ENCODE measurements at regions not wholly inside any gene's neighbourhood (a gene's known extent, or its start where the extent isn't known, plus 50 kb on each side); places are given as distances from the start of the nearest gene placed in this dataset.

DNA sequence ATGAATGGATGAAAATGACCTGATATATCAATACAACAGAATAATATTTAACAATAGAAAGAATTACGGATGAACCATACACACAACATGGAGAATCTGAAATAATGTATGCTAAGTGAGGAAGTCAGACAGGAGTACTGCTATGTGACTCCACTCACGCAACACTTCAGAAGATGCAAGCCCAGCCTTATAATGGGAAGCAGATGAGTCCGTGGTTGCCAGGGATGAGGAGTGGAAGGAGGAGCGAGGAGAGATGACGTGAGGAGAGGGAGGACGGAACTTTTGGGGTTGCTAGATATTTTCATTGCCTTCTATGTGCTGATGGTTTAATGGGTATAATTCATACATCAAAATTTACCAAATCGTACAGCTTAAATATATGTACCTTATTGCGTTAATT lies 55.4 kb upstream of the ERCC6L2 start:
- ATAC-seq (no peak), DNase-seq (no peak)
- Histone ChIP-seq H3K9ac (ENCODE audit: low read length) (no peak overlapping the region), H3F3A (ENCODE audit: low read length, unreplicated experiment) (peaks cover 11% of the 10 kb centered on the region), H3K9me3 (ENCODE audit: low read length) (no peaks in the 10 kb centered on the region), H3K4me1 (ENCODE audit: insufficient read depth, low read length) (peaks cover 39% of the 10 kb centered on the region), H3K27ac (ENCODE audit: low read length) (no peak overlapping the region), H2AFZ (ENCODE audit: low read length) (no peak overlapping the region), H4K20me1 (ENCODE audit: low read length) (no peaks in the 10 kb centered on the region), H3K9me2 (replicated peaks; ENCODE audit: low read length) (no peaks in the 10 kb centered on the region), H3K36me3 (ENCODE audit: low read depth, low read length) (no peaks in the 10 kb centered on the region), H3K79me2 (ENCODE audit: low read length) (no peaks in the 10 kb centered on the region), H3K4me3 (ENCODE audit: low read length) (no peak overlapping the region), H3K27me3 (ENCODE audit: low read length) (no peaks in the 10 kb centered on the region), H3K4me2 (ENCODE audit: low read length) (no peak overlapping the region)
- intact Hi-C loops (cut with micrococcal nuclease): no loop called here
- TF ChIP-seq EZH2phosphoT487 (IDR thresholded peaks at IDR 0.05; ENCODE audit: borderline replicate concordance, low read length): no peak
- no peak for TF ChIP-seq CTCF (conservative IDR thresholded peaks at IDR 0.05; ENCODE audit: low read depth, low read length)
- no peak for TF ChIP-seq EZH2 (IDR thresholded peaks at IDR 0.05; ENCODE audit: low read length, unreplicated experiment)
- BruUV-seq (replicated peaks): no TSS peak
- ChIA-PET CTCF (no interaction called here), POLR2A (ENCODE audit: unreplicated experiment) (no interaction called here)

GRCh38 chr9:95819636-95820035 lies 55.9 kb upstream of the ERCC6L2 start:
- intact Hi-C loops (cut with micrococcal nuclease): no loop called here
- Histone ChIP-seq H3K4me1 (ENCODE audit: insufficient read depth, low read length) (peaks cover 43% of the 10 kb centered on the region), H3K79me2 (ENCODE audit: low read length) (no peaks in the 10 kb centered on the region), H3K4me3 (ENCODE audit: low read length) (no peak overlapping the region), H3K27ac (ENCODE audit: low read length) (no peak overlapping the region), H3K9me2 (replicated peaks; ENCODE audit: low read length) (no peaks in the 10 kb centered on the region), H3K9me3 (ENCODE audit: low read length) (no peaks in the 10 kb centered on the region), H3K4me2 (ENCODE audit: low read length) (no peak overlapping the region), H3K36me3 (ENCODE audit: low read depth, low read length) (no peaks in the 10 kb centered on the region), H3K27me3 (ENCODE audit: low read length) (no peaks in the 10 kb centered on the region), H3F3A (ENCODE audit: low read length, unreplicated experiment) (peaks cover 11% of the 10 kb centered on the region), H3K9ac (ENCODE audit: low read length) (no peak overlapping the region), H2AFZ (ENCODE audit: low read length) (no peak overlapping the region), H4K20me1 (ENCODE audit: low read length) (no peaks in the 10 kb centered on the region)
- BruUV-seq (replicated peaks): no TSS peak
- ATAC-seq (no peak), DNase-seq (no peak)
- POLR2A ChIA-PET (ENCODE audit: unreplicated experiment): no interaction called here
- CTCF ChIA-PET: no interaction called here
- TF ChIP-seq EZH2phosphoT487 (IDR thresholded peaks at IDR 0.05; ENCODE audit: borderline replicate concordance, low read length) (no peak), EZH2 (IDR thresholded peaks at IDR 0.05; ENCODE audit: low read length, unreplicated experiment) (no peak), CTCF (conservative IDR thresholded peaks at IDR 0.05; ENCODE audit: low read depth, low read length) (no peak)

DNA sequence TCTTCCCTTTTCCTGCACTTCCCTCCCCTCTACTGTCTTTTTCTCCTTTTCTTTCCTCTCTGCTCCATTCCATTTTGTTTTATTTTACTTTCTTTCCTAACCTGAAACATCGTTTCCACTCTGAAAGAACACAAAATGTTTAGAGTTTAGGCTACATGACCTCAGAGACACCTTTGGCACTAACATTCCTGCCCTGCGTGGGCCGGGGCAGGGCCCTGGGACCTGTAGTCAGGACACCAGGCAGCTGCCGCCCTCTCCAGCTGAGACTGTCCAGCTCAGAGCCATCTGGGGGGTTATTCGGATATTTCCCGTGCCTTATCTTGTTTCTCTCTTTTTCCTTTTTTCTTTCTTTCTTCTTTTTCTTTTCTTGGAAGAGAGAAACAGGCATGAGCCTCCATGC lies 58.3 kb upstream of the ERCC6L2 start:
- intact Hi-C loops (cut with micrococcal nuclease): no loop called here
- Histone ChIP-seq H3K9me2 (replicated peaks; ENCODE audit: low read length) (no peaks in the 10 kb centered on the region), H3K27ac (ENCODE audit: low read length) (no peak overlapping the region), H3K4me2 (ENCODE audit: low read length) (no peak overlapping the region), H3K9ac (ENCODE audit: low read length) (no peak overlapping the region), H3K27me3 (ENCODE audit: low read length) (no peaks in the 10 kb centered on the region), H2AFZ (ENCODE audit: low read length) (no peak overlapping the region), H3K4me3 (ENCODE audit: low read length) (no peak overlapping the region), H3K9me3 (ENCODE audit: low read length) (no peaks in the 10 kb centered on the region), H3K4me1 (ENCODE audit: insufficient read depth, low read length) (peaks cover 26% of the 10 kb centered on the region), H3K79me2 (ENCODE audit: low read length) (no peaks in the 10 kb centered on the region), H3K36me3 (ENCODE audit: low read depth, low read length) (no peaks in the 10 kb centered on the region), H3F3A (ENCODE audit: low read length, unreplicated experiment) (no peaks in the 10 kb centered on the region), H4K20me1 (ENCODE audit: low read length) (no peaks in the 10 kb centered on the region)
- ChIA-PET POLR2A (ENCODE audit: unreplicated experiment) (no interaction called here), CTCF (no interaction called here)
- no peak for ATAC-seq
- no peak for DNase-seq
- TF ChIP-seq EZH2phosphoT487 (IDR thresholded peaks at IDR 0.05; ENCODE audit: borderline replicate concordance, low read length) (no peak), EZH2 (IDR thresholded peaks at IDR 0.05; ENCODE audit: low read length, unreplicated experiment) (no peak), CTCF (conservative IDR thresholded peaks at IDR 0.05; ENCODE audit: low read depth, low read length) (no peak)
- BruUV-seq (replicated peaks): no TSS peak

Data from PC-3 (cell line).